ENCODE measurements at regions not wholly inside any gene's neighbourhood (a gene's known extent, or its start where the extent isn't known, plus 50 kb on each side); places are given as distances from the start of the nearest gene placed in this dataset.

GRCh38 chr17:13076905-13077304 is 59.1 kb upstream of the ELAC2 start:
- Histone ChIP-seq H3K36me3 (ENCODE audit: control insufficient read depth, insufficient read depth, low read length) (no peaks in the 10 kb centered on the region), H3K4me3 (ENCODE audit: low read depth, low read length) (no peak overlapping the region), H3K27me3 (ENCODE audit: control insufficient read depth, insufficient read depth, low read length) (no peaks in the 10 kb centered on the region)
- CTCF ChIA-PET, result interaction anchor here (0.7 kb wide), 1 partner anchor 26 kb away, joined by 3 read pairs; no protein-coding TSS in a partner anchor
- POLR2A ChIA-PET, result no interaction called here
- no peak for TF ChIP-seq CTCF (IDR thresholded peaks at IDR 0.05; ENCODE audit: insufficient read depth, low read depth, low read length)
- DNase-seq (ENCODE audit: low read depth), result no peak

- DNase-seq (ENCODE audit: low read depth), result no peak
These were observed 56.2 kb upstream of the ELAC2 start for GRCh38 chr17:13074026-13074425.

GRCh38 chr17:13073018-13073417 is 55.2 kb upstream of the ELAC2 start:
- no peaks in the 10 kb centered on the region for H3K36me3 ChIP-seq (ENCODE audit: control insufficient read depth, insufficient read depth, low read length)
- ChIA-PET POLR2A (no interaction called here), CTCF (interaction anchor here (0.8 kb wide), 1 partner anchor 15 kb away, joined by 3 read pairs; no protein-coding TSS in a partner anchor)
- H3K4me3 ChIP-seq (ENCODE audit: low read depth, low read length), result no peak overlapping the region
- H3K27me3 ChIP-seq (ENCODE audit: control insufficient read depth, insufficient read depth, low read length), result no peaks in the 10 kb centered on the region
- TF ChIP-seq CTCF (IDR thresholded peaks at IDR 0.05; ENCODE audit: insufficient read depth, low read depth, low read length), result no peak
- no peak for DNase-seq (ENCODE audit: low read depth)

More at GRCh38 chr17:13074026-13074425, 56.2 kb upstream of the ELAC2 start:
- no peak overlapping the region for H3K4me3 ChIP-seq (ENCODE audit: low read depth, low read length)
- no peak for TF ChIP-seq CTCF (IDR thresholded peaks at IDR 0.05; ENCODE audit: insufficient read depth, low read depth, low read length)
- POLR2A ChIA-PET, result no interaction called here
- CTCF ChIA-PET, result interaction anchor here (0.6 kb wide), 1 partner anchor 51 kb away, joined by 4 read pairs; no protein-coding TSS in a partner anchor
- H3K36me3 ChIP-seq (ENCODE audit: control insufficient read depth, insufficient read depth, low read length), result no peaks in the 10 kb centered on the region
- no peaks in the 10 kb centered on the region for H3K27me3 ChIP-seq (ENCODE audit: control insufficient read depth, insufficient read depth, low read length)

GRCh38 chr17:13070732-13071131 is 52.9 kb upstream of the ELAC2 start:
- Histone ChIP-seq H3K4me3 (ENCODE audit: low read depth, low read length) (no peak overlapping the region), H3K36me3 (ENCODE audit: control insufficient read depth, insufficient read depth, low read length) (no peaks in the 10 kb centered on the region), H3K27me3 (ENCODE audit: control insufficient read depth, insufficient read depth, low read length) (no peaks in the 10 kb centered on the region)
- ChIA-PET POLR2A (no interaction called here), CTCF (interaction anchor here (1.2 kb wide), 1 partner anchor 41 kb away, joined by 3 read pairs; no protein-coding TSS in a partner anchor)
- TF ChIP-seq CTCF (IDR thresholded peaks at IDR 0.05; ENCODE audit: insufficient read depth, low read depth, low read length), result no peak
- no peak for DNase-seq (ENCODE audit: low read depth)

GRCh38 chr17:13067629-13068303 is 49.9 kb upstream of the ELAC2 start:
- POLR2A ChIA-PET, result no interaction called here
- Histone ChIP-seq H3K36me3 (ENCODE audit: control insufficient read depth, insufficient read depth, low read length) (no peaks in the 10 kb centered on the region), H3K27me3 (ENCODE audit: control insufficient read depth, insufficient read depth, low read length) (no peaks in the 10 kb centered on the region), H3K4me3 (ENCODE audit: low read depth, low read length) (no peak overlapping the region)
- TF ChIP-seq CTCF (IDR thresholded peaks at IDR 0.05; ENCODE audit: insufficient read depth, low read depth, low read length), result no peak
- CTCF ChIA-PET, result interaction anchor here (1.3 kb wide), 1 partner anchor 38 kb away, joined by 6 read pairs; no protein-coding TSS in a partner anchor
- DNase-seq (ENCODE audit: low read depth), result no peak
